ENCODE measurements at regions not wholly inside any gene's neighbourhood (a gene's known extent, or its start where the extent isn't known, plus 50 kb on each side); places are given as distances from the start of the nearest gene placed in this dataset.

- no peak overlapping the region for H3K4me3 ChIP-seq
- DNase-seq = no peak
- TF ChIP-seq, protein P1, sequence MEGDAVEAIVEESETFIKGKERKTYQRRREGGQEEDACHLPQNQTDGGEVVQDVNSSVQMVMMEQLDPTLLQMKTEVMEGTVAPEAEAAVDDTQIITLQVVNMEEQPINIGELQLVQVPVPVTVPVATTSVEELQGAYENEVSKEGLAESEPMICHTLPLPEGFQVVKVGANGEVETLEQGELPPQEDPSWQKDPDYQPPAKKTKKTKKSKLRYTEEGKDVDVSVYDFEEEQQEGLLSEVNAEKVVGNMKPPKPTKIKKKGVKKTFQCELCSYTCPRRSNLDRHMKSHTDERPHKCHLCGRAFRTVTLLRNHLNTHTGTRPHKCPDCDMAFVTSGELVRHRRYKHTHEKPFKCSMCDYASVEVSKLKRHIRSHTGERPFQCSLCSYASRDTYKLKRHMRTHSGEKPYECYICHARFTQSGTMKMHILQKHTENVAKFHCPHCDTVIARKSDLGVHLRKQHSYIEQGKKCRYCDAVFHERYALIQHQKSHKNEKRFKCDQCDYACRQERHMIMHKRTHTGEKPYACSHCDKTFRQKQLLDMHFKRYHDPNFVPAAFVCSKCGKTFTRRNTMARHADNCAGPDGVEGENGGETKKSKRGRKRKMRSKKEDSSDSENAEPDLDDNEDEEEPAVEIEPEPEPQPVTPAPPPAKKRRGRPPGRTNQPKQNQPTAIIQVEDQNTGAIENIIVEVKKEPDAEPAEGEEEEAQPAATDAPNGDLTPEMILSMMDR (IDR thresholded peaks at IDR 0.05) = no peak
- H3K27me3 ChIP-seq = no peaks in the 10 kb centered on the region
- intact Hi-C loops (cut with DNase I; ENCODE audit: low total_unique reads) = no loop called here
- no peaks in the 10 kb centered on the region for H3K9me3 ChIP-seq
- no peak overlapping the region for H3K27ac ChIP-seq
- no peaks in the 10 kb centered on the region for H3K4me1 ChIP-seq
- H3K36me3 ChIP-seq = no peaks in the 10 kb centered on the region
Observed at GRCh38 chr2:123540291-123540690, 484.8 kb upstream of the CNTNAP5 start.

DNA sequence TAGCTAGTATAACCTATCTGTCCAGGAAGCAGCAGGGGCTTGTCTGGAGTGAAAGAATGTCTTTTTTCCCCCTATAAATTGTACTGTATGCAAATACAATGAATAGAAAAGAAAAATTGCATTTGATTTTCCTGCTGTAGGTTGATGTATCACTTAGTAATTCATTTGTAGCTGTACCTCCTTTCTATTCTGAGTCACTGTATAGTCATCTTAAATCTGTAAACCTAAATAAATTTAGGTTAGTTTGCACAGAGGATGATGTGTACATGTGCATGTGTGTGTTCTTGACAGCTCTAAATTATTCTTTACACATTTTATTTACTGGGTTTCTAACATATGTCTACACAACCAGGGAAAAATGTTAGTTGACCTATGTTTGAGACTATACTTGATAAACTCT is 478.7 kb upstream of the CNTNAP5 start:
- Histone ChIP-seq H3K4me3 (no peak overlapping the region), H3K9me3 (no peaks in the 10 kb centered on the region), H3K27me3 (no peaks in the 10 kb centered on the region), H3K4me1 (no peaks in the 10 kb centered on the region), H3K36me3 (no peaks in the 10 kb centered on the region), H3K27ac (no peak overlapping the region)
- intact Hi-C loops (cut with DNase I; ENCODE audit: low total_unique reads) = no loop called here
- TF ChIP-seq, protein P1 (IDR thresholded peaks at IDR 0.05) = no peak
- DNase-seq = no peak

GRCh38 chr2:123563515-123563914 is 461.6 kb upstream of the CNTNAP5 start:
- Histone ChIP-seq H3K4me1 (no peaks in the 10 kb centered on the region), H3K4me3 (no peak overlapping the region), H3K27me3 (no peaks in the 10 kb centered on the region), H3K9me3 (no peaks in the 10 kb centered on the region), H3K27ac (no peak overlapping the region), H3K36me3 (no peaks in the 10 kb centered on the region)
- intact Hi-C loops (cut with DNase I; ENCODE audit: low total_unique reads) = no loop called here
- TF ChIP-seq, protein P1 (IDR thresholded peaks at IDR 0.05) = no peak
- no peak for DNase-seq

DNA sequence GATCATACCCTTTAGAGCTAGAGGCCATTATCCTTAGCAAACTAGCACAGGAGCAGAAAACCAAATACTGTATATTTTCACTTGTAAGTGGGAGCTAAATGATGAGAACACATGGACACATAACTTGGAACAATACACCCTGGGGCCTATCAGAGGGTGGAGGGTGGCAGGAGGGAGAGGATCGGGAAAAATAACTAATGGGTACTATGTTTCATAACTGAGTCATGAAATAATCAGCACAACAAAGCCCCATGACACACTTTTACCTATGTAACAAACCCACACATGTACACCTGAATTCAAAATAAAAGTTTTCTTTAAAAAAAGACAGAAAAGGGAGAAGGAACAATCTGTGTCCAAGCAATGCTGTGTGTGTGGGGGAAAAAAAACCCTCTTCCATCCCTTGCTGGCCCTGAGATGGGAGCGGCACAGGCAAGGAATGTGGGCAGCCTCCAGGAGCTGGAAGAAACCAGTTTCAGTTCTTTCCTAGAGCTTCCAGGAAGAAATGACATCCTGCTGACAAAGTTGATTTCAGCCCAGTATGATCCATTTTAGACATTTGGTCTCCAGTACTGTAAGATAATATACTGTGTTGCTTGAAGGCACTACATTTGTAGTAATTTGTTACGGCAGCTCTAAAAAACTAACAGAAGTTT is 458.7 kb upstream of the CNTNAP5 start:
- Histone ChIP-seq H3K36me3 (no peaks in the 10 kb centered on the region), H3K9me3 (no peaks in the 10 kb centered on the region), H3K4me1 (no peaks in the 10 kb centered on the region), H3K27me3 (no peaks in the 10 kb centered on the region), H3K4me3 (no peak overlapping the region), H3K27ac (no peak overlapping the region)
- TF ChIP-seq, protein P1 (IDR thresholded peaks at IDR 0.05) = no peak
- DNase-seq = no peak
- intact Hi-C loops (cut with DNase I; ENCODE audit: low total_unique reads) = no loop called here

DNA sequence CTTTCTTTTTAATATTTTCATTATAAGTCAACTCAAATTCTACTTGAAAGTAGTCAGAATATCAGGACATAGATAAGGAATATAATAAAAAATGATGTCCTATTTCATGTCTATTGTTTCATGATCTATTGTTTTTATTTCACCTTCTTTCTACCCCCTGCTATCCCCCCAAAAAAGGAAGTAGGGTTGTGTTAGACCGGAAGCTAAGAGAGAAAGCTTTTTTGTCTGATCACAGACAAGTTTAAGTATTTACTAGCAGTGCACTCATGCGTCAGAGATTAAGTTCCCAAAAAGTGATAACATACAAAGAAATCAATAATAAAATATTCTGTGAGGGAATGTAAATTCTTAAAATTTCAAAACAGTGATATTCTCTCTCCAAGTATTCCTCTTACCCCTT is 447.1 kb upstream of the CNTNAP5 start:
- Histone ChIP-seq H3K27me3 (no peaks in the 10 kb centered on the region), H3K27ac (no peak overlapping the region), H3K9me3 (no peaks in the 10 kb centered on the region), H3K36me3 (no peaks in the 10 kb centered on the region), H3K4me1 (no peaks in the 10 kb centered on the region), H3K4me3 (no peak overlapping the region)
- intact Hi-C loops (cut with DNase I; ENCODE audit: low total_unique reads) = no loop called here
- DNase-seq = no peak
- TF ChIP-seq, protein P1 (IDR thresholded peaks at IDR 0.05) = no peak

DNA sequence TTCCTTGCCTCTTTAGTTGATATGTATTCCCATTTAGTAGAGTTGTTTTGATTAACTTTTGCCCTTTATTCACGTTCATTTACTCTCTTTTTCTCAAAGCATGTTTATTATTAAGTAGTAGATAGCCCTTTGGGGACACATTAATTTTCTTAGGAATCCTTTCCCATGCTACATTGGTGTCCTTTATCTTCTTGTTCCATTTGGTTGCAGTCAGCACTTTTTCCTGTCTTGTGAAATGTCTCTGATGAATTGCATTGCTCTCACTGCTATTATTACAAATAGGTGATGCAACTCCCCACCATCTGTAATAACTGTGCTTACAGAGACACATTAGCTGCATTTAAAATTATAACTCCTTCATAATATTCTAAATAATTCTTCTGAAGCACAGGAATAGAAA is 428.5 kb upstream of the CNTNAP5 start:
- Histone ChIP-seq H3K27me3 (no peaks in the 10 kb centered on the region), H3K4me1 (no peaks in the 10 kb centered on the region), H3K4me3 (no peak overlapping the region), H3K36me3 (no peaks in the 10 kb centered on the region), H3K9me3 (no peaks in the 10 kb centered on the region), H3K27ac (no peak overlapping the region)
- TF ChIP-seq, protein P1 (IDR thresholded peaks at IDR 0.05) = no peak
- DNase-seq = no peak
- intact Hi-C loops (cut with DNase I; ENCODE audit: low total_unique reads) = no loop called here

All from tibial artery (tissue), 4 donors.